ENCODE measurements at regions not wholly inside any gene's neighbourhood (a gene's known extent, or its start where the extent isn't known, plus 50 kb on each side); places are given as distances from the start of the nearest gene placed in this dataset.

DNA sequence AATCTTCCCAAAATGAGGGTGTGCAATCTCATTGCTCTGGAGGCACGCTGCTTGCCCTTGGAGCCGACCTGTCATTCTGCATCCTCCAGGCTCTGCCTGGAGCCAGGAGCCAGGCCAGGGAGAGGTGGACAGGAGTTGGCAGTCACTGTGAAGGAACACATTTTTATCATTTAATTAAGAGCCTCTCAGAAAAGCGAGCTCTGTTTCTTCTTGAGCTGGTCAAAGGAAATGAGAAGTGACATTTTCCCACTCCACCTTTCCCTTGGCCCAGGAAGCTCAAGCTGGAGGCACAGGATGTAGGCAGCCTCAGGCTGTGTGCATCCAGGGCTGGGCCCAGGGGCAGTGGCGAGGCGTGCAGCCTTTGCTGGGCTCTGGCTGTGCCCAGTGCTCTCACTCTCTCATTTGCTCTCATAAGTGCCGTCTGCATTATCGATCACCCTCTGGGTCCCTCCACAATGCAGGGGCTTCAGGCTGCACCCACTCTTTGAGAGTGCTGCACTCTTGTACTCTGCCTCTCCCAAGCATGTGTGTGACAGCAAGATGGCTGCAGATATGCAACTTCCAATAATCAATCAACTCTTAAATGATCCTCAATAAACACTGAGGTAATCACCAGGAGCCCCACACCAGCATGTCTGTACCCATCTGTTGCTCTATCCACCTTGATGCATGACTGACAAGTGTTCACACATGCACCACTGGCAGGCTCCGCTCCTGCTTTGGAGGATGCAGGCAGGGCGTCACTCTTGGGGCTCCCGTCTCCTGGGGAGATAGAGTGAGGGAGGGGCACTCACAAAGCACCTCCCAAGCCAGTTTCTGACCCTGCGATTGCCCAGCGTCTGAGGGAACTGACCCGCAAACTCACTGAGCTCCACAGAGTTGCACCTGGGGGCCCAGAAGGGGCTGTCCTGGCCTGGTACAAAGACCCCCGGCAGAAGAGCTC lies 171.4 kb downstream of the ZNF248 start:
- TF ChIP-seq TAF1 (conservative IDR thresholded peaks at IDR 0.05) = no peak
- TF ChIP-seq, protein P1, sequence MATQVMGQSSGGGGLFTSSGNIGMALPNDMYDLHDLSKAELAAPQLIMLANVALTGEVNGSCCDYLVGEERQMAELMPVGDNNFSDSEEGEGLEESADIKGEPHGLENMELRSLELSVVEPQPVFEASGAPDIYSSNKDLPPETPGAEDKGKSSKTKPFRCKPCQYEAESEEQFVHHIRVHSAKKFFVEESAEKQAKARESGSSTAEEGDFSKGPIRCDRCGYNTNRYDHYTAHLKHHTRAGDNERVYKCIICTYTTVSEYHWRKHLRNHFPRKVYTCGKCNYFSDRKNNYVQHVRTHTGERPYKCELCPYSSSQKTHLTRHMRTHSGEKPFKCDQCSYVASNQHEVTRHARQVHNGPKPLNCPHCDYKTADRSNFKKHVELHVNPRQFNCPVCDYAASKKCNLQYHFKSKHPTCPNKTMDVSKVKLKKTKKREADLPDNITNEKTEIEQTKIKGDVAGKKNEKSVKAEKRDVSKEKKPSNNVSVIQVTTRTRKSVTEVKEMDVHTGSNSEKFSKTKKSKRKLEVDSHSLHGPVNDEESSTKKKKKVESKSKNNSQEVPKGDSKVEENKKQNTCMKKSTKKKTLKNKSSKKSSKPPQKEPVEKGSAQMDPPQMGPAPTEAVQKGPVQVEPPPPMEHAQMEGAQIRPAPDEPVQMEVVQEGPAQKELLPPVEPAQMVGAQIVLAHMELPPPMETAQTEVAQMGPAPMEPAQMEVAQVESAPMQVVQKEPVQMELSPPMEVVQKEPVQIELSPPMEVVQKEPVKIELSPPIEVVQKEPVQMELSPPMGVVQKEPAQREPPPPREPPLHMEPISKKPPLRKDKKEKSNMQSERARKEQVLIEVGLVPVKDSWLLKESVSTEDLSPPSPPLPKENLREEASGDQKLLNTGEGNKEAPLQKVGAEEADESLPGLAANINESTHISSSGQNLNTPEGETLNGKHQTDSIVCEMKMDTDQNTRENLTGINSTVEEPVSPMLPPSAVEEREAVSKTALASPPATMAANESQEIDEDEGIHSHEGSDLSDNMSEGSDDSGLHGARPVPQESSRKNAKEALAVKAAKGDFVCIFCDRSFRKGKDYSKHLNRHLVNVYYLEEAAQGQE (IDR thresholded peaks at IDR 0.05) = no peak
- TF ChIP-seq HNF4A (conservative IDR thresholded peaks at IDR 0.05) = no peak
- TF ChIP-seq, protein P2, sequence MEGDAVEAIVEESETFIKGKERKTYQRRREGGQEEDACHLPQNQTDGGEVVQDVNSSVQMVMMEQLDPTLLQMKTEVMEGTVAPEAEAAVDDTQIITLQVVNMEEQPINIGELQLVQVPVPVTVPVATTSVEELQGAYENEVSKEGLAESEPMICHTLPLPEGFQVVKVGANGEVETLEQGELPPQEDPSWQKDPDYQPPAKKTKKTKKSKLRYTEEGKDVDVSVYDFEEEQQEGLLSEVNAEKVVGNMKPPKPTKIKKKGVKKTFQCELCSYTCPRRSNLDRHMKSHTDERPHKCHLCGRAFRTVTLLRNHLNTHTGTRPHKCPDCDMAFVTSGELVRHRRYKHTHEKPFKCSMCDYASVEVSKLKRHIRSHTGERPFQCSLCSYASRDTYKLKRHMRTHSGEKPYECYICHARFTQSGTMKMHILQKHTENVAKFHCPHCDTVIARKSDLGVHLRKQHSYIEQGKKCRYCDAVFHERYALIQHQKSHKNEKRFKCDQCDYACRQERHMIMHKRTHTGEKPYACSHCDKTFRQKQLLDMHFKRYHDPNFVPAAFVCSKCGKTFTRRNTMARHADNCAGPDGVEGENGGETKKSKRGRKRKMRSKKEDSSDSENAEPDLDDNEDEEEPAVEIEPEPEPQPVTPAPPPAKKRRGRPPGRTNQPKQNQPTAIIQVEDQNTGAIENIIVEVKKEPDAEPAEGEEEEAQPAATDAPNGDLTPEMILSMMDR (IDR thresholded peaks at IDR 0.05; ENCODE audit: low read depth, low read length, missing input control) = no peak
- TF ChIP-seq RAD21 (IDR thresholded peaks at IDR 0.05) = no peak
- no peak for TF ChIP-seq EGR1 (IDR thresholded peaks at IDR 0.05; ENCODE audit: low read depth in 2 of 2)
- TF ChIP-seq GABPA (IDR thresholded peaks at IDR 0.05 in 1 of 2, conservative IDR thresholded peaks at IDR 0.05 in 1 of 2) = no peak
- TF ChIP-seq FOXA1 (IDR thresholded peaks at IDR 0.05) = no peak
- TF ChIP-seq, protein P3, sequence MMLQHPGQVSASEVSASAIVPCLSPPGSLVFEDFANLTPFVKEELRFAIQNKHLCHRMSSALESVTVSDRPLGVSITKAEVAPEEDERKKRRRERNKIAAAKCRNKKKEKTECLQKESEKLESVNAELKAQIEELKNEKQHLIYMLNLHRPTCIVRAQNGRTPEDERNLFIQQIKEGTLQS (IDR thresholded peaks at IDR 0.05) = no peak
- Histone ChIP-seq H3K9ac (ENCODE audit: low read depth in 1 of 2, low read length in 2 of 2) (no peak overlapping the region), H3K27ac (ENCODE audit: low read depth in 1 of 2, low read length in 2 of 2) (no peak overlapping the region), H3K9me3 (ENCODE audit: control insufficient read depth in 4 of 4, low read length in 3 of 4) (peaks cover 0 to 5% (median under 1%) of the 10 kb centered on the region in 4 donors), H3K27me3 (ENCODE audit: control insufficient read depth in 4 of 4, insufficient read depth in 4 of 4, low read length in 3 of 4) (no peaks in the 10 kb centered on the region), H3K36me3 (ENCODE audit: control insufficient read depth in 4 of 4, insufficient read depth in 3 of 4, low read depth in 1 of 4, low read length in 3 of 4) (no peaks in the 10 kb centered on the region), H3K4me1 (ENCODE audit: control insufficient read depth in 4 of 4, insufficient read depth in 4 of 4, low read length in 3 of 4) (no peaks in the 10 kb centered on the region), H3K4me3 (ENCODE audit: low read depth in 1 of 3, low read length in 3 of 3) (no peak overlapping the region)
- 79% methylated on average over 14 of the region's 14 CpGs for whole genome bisulfite sequencing
- DNase-seq (ENCODE audit: low spot score) = no peak

DNA sequence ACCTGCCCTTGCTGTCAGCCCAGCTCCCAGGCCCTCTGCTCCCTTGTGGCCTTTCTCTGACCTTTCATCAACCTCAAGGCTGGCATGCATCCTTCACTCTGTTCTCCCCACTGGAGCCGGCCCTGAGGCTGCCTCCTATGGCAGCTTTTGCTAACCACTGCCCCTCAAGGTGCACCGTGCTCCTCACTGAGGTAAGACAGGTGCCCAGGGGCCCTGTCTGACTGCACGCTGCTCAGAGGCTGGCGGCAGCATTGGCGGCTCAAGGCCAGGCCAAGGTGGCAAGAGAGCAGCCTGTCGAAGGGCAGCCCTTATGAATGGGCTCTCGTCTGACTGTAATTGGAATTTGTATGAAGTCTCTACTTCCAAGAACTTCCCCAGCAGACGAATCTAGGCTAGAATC lies 172.6 kb downstream of the ZNF248 start:
- Histone ChIP-seq H3K27ac (ENCODE audit: low read depth in 1 of 2, low read length in 2 of 2) (no peak overlapping the region), H3K36me3 (ENCODE audit: control insufficient read depth in 4 of 4, insufficient read depth in 3 of 4, low read depth in 1 of 4, low read length in 3 of 4) (no peaks in the 10 kb centered on the region), H3K4me1 (ENCODE audit: control insufficient read depth in 4 of 4, insufficient read depth in 4 of 4, low read length in 3 of 4) (no peaks in the 10 kb centered on the region), H3K27me3 (ENCODE audit: control insufficient read depth in 4 of 4, insufficient read depth in 4 of 4, low read length in 3 of 4) (no peaks in the 10 kb centered on the region), H3K9ac (ENCODE audit: low read depth in 1 of 2, low read length in 2 of 2) (no peak overlapping the region), H3K4me3 (ENCODE audit: low read depth in 1 of 3, low read length in 3 of 3) (no peak overlapping the region), H3K9me3 (ENCODE audit: control insufficient read depth in 4 of 4, low read length in 3 of 4) (peaks cover 0 to 5% (median 3%) of the 10 kb centered on the region in 4 donors)
- DNase-seq (ENCODE audit: low spot score) = no peak
- 74% methylated on average over 8 of the region's 8 CpGs for WGBS
- TF ChIP-seq GABPA (IDR thresholded peaks at IDR 0.05 in 1 of 2, conservative IDR thresholded peaks at IDR 0.05 in 1 of 2) (no peak), NR2F2 (IDR thresholded peaks at IDR 0.05) (no peak), HNF4A (conservative IDR thresholded peaks at IDR 0.05) (no peak), YY1 (IDR thresholded peaks at IDR 0.05) (no peak), FOXA1 (IDR thresholded peaks at IDR 0.05) (no peak), HNF4G (IDR thresholded peaks at IDR 0.05) (no peak), JUND (IDR thresholded peaks at IDR 0.05) (no peak), TAF1 (conservative IDR thresholded peaks at IDR 0.05) (no peak), RXRA (IDR thresholded peaks at IDR 0.05) (no peak), FOXA2 (IDR thresholded peaks at IDR 0.05) (no peak), RAD21 (IDR thresholded peaks at IDR 0.05) (no peak), SP1 (IDR thresholded peaks at IDR 0.05) (no peak)
- TF ChIP-seq, protein P3 (IDR thresholded peaks at IDR 0.05) = no peak
- TF ChIP-seq, protein P2 (IDR thresholded peaks at IDR 0.05; ENCODE audit: low read depth, low read length, missing input control) = no peak
- TF ChIP-seq, protein P1 (IDR thresholded peaks at IDR 0.05) = no peak

Measured in liver (tissue), 8 donors.